ENCODE measurements at regions not wholly inside any gene's neighbourhood (a gene's known extent, or its start where the extent isn't known, plus 50 kb on each side); places are given as distances from the start of the nearest gene placed in this dataset.

DNA sequence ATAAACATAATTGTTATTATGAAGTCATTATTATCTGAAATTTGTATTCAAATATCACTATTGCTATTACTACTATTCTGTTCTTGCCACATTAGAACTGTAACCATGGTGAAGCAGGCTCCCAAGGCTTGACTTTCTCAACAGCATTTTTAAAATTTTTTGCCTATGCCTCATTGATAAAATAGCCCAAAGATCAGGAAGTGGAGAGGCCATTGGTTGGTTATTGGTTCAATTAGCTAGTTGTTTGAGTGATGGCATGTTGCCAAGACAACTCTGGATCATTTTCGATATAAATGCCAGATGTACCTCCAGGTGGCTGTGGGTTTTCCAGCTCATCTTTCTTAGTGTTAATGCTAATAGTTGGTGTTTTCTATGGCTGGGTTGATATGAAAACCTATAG, 513.5 kb downstream of the TRIB2 start:
- no peaks in the 10 kb centered on the region for H3K4me1 ChIP-seq
- H3K36me3 ChIP-seq = no peaks in the 10 kb centered on the region
- ATAC-seq (no peak), DNase-seq (no peak)
- intact Hi-C loops (cut with DNase I) = no loop called here
- no peaks in the 10 kb centered on the region for H3K27me3 ChIP-seq (ENCODE audit: low read depth)
- H3K9me3 ChIP-seq = no peaks in the 10 kb centered on the region
- TF ChIP-seq CTCF (IDR thresholded peaks at IDR 0.05) = no peak
- H3K27ac ChIP-seq = no peak overlapping the region
- H3K4me3 ChIP-seq = no peak overlapping the region

DNA sequence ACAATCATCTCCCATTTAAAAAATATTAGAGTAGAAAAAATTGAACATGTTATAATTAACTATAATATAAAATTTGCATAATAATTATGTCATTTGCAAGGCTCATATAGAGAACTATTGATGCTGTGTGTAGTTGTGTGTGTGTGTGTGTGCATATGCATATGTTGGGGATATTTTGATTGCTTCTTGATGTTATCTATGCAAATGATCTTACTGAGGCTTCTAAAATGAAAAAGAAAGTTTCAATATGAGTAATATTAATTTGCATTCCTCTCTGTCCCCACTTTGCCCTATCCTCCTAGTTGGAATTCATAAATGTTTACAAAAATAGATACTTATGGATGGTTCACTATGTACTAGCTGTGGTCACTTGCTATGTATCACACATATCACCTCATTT, 523.3 kb downstream of the TRIB2 start:
- H3K4me1 ChIP-seq = no peaks in the 10 kb centered on the region
- H3K4me3 ChIP-seq = no peak overlapping the region
- H3K27me3 ChIP-seq (ENCODE audit: low read depth) = no peaks in the 10 kb centered on the region
- DNase-seq = no peak
- no peak for ATAC-seq
- intact Hi-C loops (cut with DNase I) = no loop called here
- no peak overlapping the region for H3K27ac ChIP-seq
- no peaks in the 10 kb centered on the region for H3K9me3 ChIP-seq
- H3K36me3 ChIP-seq = no peaks in the 10 kb centered on the region
- TF ChIP-seq CTCF (IDR thresholded peaks at IDR 0.05) = no peak

DNA sequence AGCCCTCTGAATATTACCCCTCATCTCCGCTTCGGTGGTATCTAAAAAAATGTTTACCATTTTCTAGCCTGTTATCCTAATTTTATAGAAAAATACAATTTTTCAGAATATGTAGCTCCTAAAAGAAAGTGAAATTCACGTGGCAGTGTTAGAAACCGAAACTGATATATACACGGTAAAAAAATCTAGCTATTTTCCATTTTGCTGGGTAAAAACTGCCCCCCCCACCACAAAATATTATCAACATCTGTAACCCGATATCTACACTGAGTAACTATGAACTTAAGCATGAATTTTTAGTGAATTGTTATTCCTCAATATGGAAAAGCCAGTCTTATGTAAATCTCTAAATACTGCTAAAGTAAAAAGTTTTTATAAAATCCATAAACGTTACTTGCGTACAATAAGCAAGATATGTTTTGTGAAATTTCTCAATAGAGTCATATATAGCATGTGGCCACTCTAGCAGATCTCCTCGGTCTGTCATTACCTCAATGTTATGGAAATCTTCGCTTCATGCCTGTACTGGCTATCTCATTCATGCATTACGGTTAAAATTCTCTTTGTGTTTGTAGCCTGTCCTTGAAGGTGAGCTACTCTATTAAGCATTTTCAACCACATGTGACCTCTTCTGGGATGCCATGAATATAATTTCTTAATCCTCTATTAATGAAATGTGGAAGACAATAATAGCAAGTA, 524.2 kb downstream of the TRIB2 start:
- DNase-seq = no peak
- TF ChIP-seq CTCF (IDR thresholded peaks at IDR 0.05) = no peak

GRCh38 chr2:13252615-13253014, 535.9 kb downstream of the TRIB2 start:
- DNase-seq = no peak
- Histone ChIP-seq H3K4me3 (no peak overlapping the region), H3K27me3 (ENCODE audit: low read depth) (no peaks in the 10 kb centered on the region), H3K27ac (no peak overlapping the region), H3K36me3 (no peaks in the 10 kb centered on the region), H3K4me1 (no peaks in the 10 kb centered on the region), H3K9me3 (no peaks in the 10 kb centered on the region)
- ATAC-seq = no peak
- intact Hi-C loops (cut with DNase I) = no loop called here
- no peak for TF ChIP-seq CTCF (IDR thresholded peaks at IDR 0.05)

More for the DNA sequence above, 524.2 kb downstream of the TRIB2 start:
- Histone ChIP-seq H3K36me3 (no peaks in the 10 kb centered on the region), H3K27ac (no peak overlapping the region), H3K4me3 (no peak overlapping the region), H3K9me3 (no peaks in the 10 kb centered on the region), H3K27me3 (ENCODE audit: low read depth) (no peaks in the 10 kb centered on the region), H3K4me1 (no peaks in the 10 kb centered on the region)
- no peak for ATAC-seq
- intact Hi-C loops (cut with DNase I) = no loop called here

DNA sequence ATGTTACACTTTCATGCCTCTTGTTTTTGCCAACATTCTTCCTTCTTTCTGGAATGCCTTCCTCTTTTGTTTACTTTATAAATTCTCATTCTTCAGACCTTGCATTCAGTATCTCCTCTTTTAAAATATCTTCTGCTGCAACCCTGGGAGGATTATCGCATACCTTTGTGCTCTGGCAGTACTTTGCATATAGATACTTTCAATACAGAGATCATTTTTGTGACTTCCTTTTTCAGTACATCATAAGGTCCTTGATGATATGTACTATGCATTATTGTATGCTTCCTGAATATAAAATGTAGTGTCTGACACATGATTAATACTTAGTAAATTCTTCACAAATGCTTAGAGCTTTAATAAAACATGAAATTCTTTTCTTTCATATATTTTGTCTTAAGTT, 538.7 kb downstream of the TRIB2 start:
- Histone ChIP-seq H3K4me3 (no peak overlapping the region), H3K27ac (no peak overlapping the region), H3K9me3 (no peaks in the 10 kb centered on the region), H3K36me3 (no peaks in the 10 kb centered on the region), H3K27me3 (ENCODE audit: low read depth) (no peaks in the 10 kb centered on the region), H3K4me1 (no peaks in the 10 kb centered on the region)
- TF ChIP-seq CTCF (IDR thresholded peaks at IDR 0.05) = no peak
- intact Hi-C loops (cut with DNase I) = no loop called here
- ATAC-seq = no peak
- DNase-seq = no peak

All from lower lobe of right lung (tissue), 2 donors.